ENCODE measurements at regions not wholly inside any gene's neighbourhood (a gene's known extent, or its start where the extent isn't known, plus 50 kb on each side); places are given as distances from the start of the nearest gene placed in this dataset.

GRCh38 chr6:167643223-167643622, 183.5 kb upstream of the AFDN start:
- Histone ChIP-seq H3F3A (ENCODE audit: insufficient read depth, low read length) (no peaks in the 10 kb centered on the region), H2AFZ (ENCODE audit: low read length) (no peak overlapping the region), H3K27ac (ENCODE audit: low read length) (no peak overlapping the region), H4K20me1 (ENCODE audit: insufficient read depth, low read length) (no peaks in the 10 kb centered on the region), H3K27me3 (replicated peaks; ENCODE audit: insufficient read depth, low read length) (no peaks in the 10 kb centered on the region), H3K9me2 (replicated peaks; ENCODE audit: insufficient read depth, low read length) (no peaks in the 10 kb centered on the region), H3K9me3 (replicated peaks; ENCODE audit: insufficient read depth, low read length) (no peaks in the 10 kb centered on the region), H3K36me3 (replicated peaks; ENCODE audit: insufficient read depth, low read length) (no peaks in the 10 kb centered on the region), H3K4me2 (ENCODE audit: low read depth, low read length) (no peak overlapping the region), H3K9ac (ENCODE audit: low read length) (no peak overlapping the region), H3K79me2 (ENCODE audit: low read length) (no peaks in the 10 kb centered on the region), H3K4me3 (ENCODE audit: low read length) (no peak overlapping the region), H3K4me1 (ENCODE audit: low read length) (no peaks in the 10 kb centered on the region)
- DNase-seq: no peak
- TF ChIP-seq EZH2phosphoT487 (IDR thresholded peaks at IDR 0.05; ENCODE audit: low read length) (no peak), EZH2 (optimal IDR thresholded peaks at IDR 0.05; ENCODE audit: low read depth, low read length) (no peak), CTCF (IDR thresholded peaks at IDR 0.05; ENCODE audit: low read length) (no peak)

GRCh38 chr6:167643716-167644115, 183.0 kb upstream of the AFDN start:
- Histone ChIP-seq H3K27ac (ENCODE audit: low read length) (no peak overlapping the region), H3F3A (ENCODE audit: insufficient read depth, low read length) (no peaks in the 10 kb centered on the region), H3K9me3 (replicated peaks; ENCODE audit: insufficient read depth, low read length) (no peaks in the 10 kb centered on the region), H3K27me3 (replicated peaks; ENCODE audit: insufficient read depth, low read length) (no peaks in the 10 kb centered on the region), H3K79me2 (ENCODE audit: low read length) (no peaks in the 10 kb centered on the region), H2AFZ (ENCODE audit: low read length) (no peak overlapping the region), H4K20me1 (ENCODE audit: insufficient read depth, low read length) (no peaks in the 10 kb centered on the region), H3K4me1 (ENCODE audit: low read length) (no peaks in the 10 kb centered on the region), H3K4me3 (ENCODE audit: low read length) (no peak overlapping the region), H3K9me2 (replicated peaks; ENCODE audit: insufficient read depth, low read length) (no peaks in the 10 kb centered on the region), H3K4me2 (ENCODE audit: low read depth, low read length) (no peak overlapping the region), H3K9ac (ENCODE audit: low read length) (no peak overlapping the region), H3K36me3 (replicated peaks; ENCODE audit: insufficient read depth, low read length) (no peaks in the 10 kb centered on the region)
- TF ChIP-seq EZH2 (optimal IDR thresholded peaks at IDR 0.05; ENCODE audit: low read depth, low read length) (no peak), CTCF (IDR thresholded peaks at IDR 0.05; ENCODE audit: low read length) (no peak), EZH2phosphoT487 (IDR thresholded peaks at IDR 0.05; ENCODE audit: low read length) (no peak)
- no peak for DNase-seq

- Histone ChIP-seq H3K36me3 (replicated peaks; ENCODE audit: insufficient read depth, low read length) (no peaks in the 10 kb centered on the region), H3K27me3 (replicated peaks; ENCODE audit: insufficient read depth, low read length) (no peaks in the 10 kb centered on the region), H2AFZ (ENCODE audit: low read length) (no peak overlapping the region), H3K9me2 (replicated peaks; ENCODE audit: insufficient read depth, low read length) (no peaks in the 10 kb centered on the region), H3K4me3 (ENCODE audit: low read length) (no peak overlapping the region), H3K79me2 (ENCODE audit: low read length) (no peaks in the 10 kb centered on the region), H4K20me1 (ENCODE audit: insufficient read depth, low read length) (no peaks in the 10 kb centered on the region), H3K27ac (ENCODE audit: low read length) (no peak overlapping the region), H3K4me1 (ENCODE audit: low read length) (no peaks in the 10 kb centered on the region), H3F3A (ENCODE audit: insufficient read depth, low read length) (no peaks in the 10 kb centered on the region), H3K4me2 (ENCODE audit: low read depth, low read length) (no peak overlapping the region), H3K9me3 (replicated peaks; ENCODE audit: insufficient read depth, low read length) (no peaks in the 10 kb centered on the region), H3K9ac (ENCODE audit: low read length) (no peak overlapping the region)
- no peak for DNase-seq
- TF ChIP-seq EZH2 (optimal IDR thresholded peaks at IDR 0.05; ENCODE audit: low read depth, low read length): no peak
Measured at GRCh38 chr6:167644412-167645132, 182.1 kb upstream of the AFDN start.

GRCh38 chr6:167645368-167645767, 181.3 kb upstream of the AFDN start:
- no peak overlapping the region for H3K27ac ChIP-seq (ENCODE audit: low read length)
- H3K9me2 ChIP-seq (replicated peaks; ENCODE audit: insufficient read depth, low read length): no peaks in the 10 kb centered on the region
- H3K4me1 ChIP-seq (ENCODE audit: low read length): no peaks in the 10 kb centered on the region
- H3K79me2 ChIP-seq (ENCODE audit: low read length): no peaks in the 10 kb centered on the region
- no peak overlapping the region for H3K4me2 ChIP-seq (ENCODE audit: low read depth, low read length)
- no peaks in the 10 kb centered on the region for H3K36me3 ChIP-seq (replicated peaks; ENCODE audit: insufficient read depth, low read length)
- no peak overlapping the region for H3K4me3 ChIP-seq (ENCODE audit: low read length)
- no peaks in the 10 kb centered on the region for H3K27me3 ChIP-seq (replicated peaks; ENCODE audit: insufficient read depth, low read length)
- TF ChIP-seq EZH2 (optimal IDR thresholded peaks at IDR 0.05; ENCODE audit: low read depth, low read length) (no peak), EZH2phosphoT487 (IDR thresholded peaks at IDR 0.05; ENCODE audit: low read length) (no peak), CTCF (IDR thresholded peaks at IDR 0.05; ENCODE audit: low read length) (no peak)
- no peak overlapping the region for H2AFZ ChIP-seq (ENCODE audit: low read length)
- DNase-seq: no peak
- no peaks in the 10 kb centered on the region for H3F3A ChIP-seq (ENCODE audit: insufficient read depth, low read length)
- no peaks in the 10 kb centered on the region for H3K9me3 ChIP-seq (replicated peaks; ENCODE audit: insufficient read depth, low read length)
- no peak overlapping the region for H3K9ac ChIP-seq (ENCODE audit: low read length)
- no peaks in the 10 kb centered on the region for H4K20me1 ChIP-seq (ENCODE audit: insufficient read depth, low read length)

Data from MM.1S (cell line).